Breast epithelium (tissue), 4 donors: ENCODE measurements at regions not wholly inside any gene's neighbourhood (a gene's known extent, or its start where the extent isn't known, plus 50 kb on each side); places are given as distances from the start of the nearest gene placed in this dataset.

Source experiments
- DNase-seq, 2 donors: peaks; one replicate each; pipeline ENCODE4 v3.0.0-alpha.2; 2019; ENCODE audit warnings: low spot score in 2 of 2
- H3K27ac ChIP-seq, 2 donors: fragments of 200-600 bp; sonication (generic) in 1 of 2; one replicate each; pipeline ENCODE4 v1.5.1; 2016 to 2019; ENCODE audit warnings: mild to moderate bottlenecking in 1 of 2
- H3K27me3 ChIP-seq, 2 donors: fragments of 200-600 bp; sonication (generic) in 1 of 2; one replicate each; pipeline versions ENCODE4 v1.5.1 to v1.6.0; 2017 to 2019; ENCODE audit warnings: control low read depth in 1 of 2, mild to moderate bottlenecking in 1 of 2
- H3K36me3 ChIP-seq: fragments of 200-600 bp; one replicate; pipeline ENCODE4 v1.5.1; 2019
- H3K4me1 ChIP-seq, 2 donors: fragments of 200-600 bp; sonication (generic); one replicate each; pipeline ENCODE4 v1.5.1; 2016 to 2019; ENCODE audit warnings: control low read depth in 1 of 2
- H3K4me3 ChIP-seq, 3 donors: fragments of 200-600 bp; sonication (generic); 1 replicate in 2 of 3; 2 replicates in 1 of 3; pipeline ENCODE4 v1.5.1; 2016 to 2019; ENCODE audit warnings: mild to moderate bottlenecking in 3 of 3, moderate library complexity in 2 of 3
- H3K9me3 ChIP-seq, 2 donors: fragments of 200-600 bp; sonication (generic) in 1 of 2; one replicate each; pipeline ENCODE4 v1.5.1; 2016 to 2019; ENCODE audit warnings: control low read depth in 1 of 2
- POLR2A ChIP-seq: fragments of 450-650 bp; IDR thresholded peaks from one replicate; pipeline ENCODE4 v1.6.1; 2016; ENCODE audit warnings: antibody characterized with exemption, mild to moderate bottlenecking, moderate library complexity
- POLR2AphosphoS5 ChIP-seq, 3 donors: sonication (generic); formaldehyde crosslinking; IDR thresholded peaks; one replicate each; pipeline ENCODE4 v1.6.1; 2017; ENCODE audit warnings: antibody characterized with exemption in 3 of 3
- intact Hi-C: fragments of 100-400 bp; cut with DNase I; formaldehyde crosslinking; loops from one replicate; pipeline ENCODE4 v1.15.1; 2023; ENCODE audit warnings: low total_unique reads
- TF ChIP-seq, protein P1 (sequence below), 3 donors: fragments of 450-650 bp; IDR thresholded peaks; one replicate each; pipeline ENCODE4 v1.5.1; 2016 to 2017; ENCODE audit warnings: antibody characterized with exemption in 3 of 3, mild to moderate bottlenecking in 3 of 3, moderate library complexity in 3 of 3

DNA sequence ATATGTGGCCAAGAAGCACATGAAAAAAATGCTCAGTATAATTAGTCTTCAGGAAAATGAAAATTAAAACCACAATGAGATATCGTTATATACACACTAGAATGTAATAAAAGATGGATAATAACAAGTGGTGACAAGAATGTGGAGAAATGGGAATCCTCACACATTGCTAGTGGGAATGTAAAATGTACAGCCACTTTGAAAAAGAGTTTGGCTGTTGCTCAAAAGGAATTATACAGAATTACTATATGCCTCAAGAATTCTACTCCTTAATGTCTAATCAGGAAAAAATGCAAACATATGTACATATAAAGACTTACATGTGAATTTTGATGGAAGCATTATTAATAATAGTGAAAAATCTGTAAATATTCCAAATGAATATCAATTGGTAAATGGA, 102.2 kb downstream of the SPCS3 start:
- H3K9me3 ChIP-seq, result no peaks in the 10 kb centered on the region
- DNase-seq, result no peak
- H3K4me3 ChIP-seq, result no peak overlapping the region
- no peaks in the 10 kb centered on the region for H3K36me3 ChIP-seq
- H3K4me1 ChIP-seq, result no peaks in the 10 kb centered on the region
- TF ChIP-seq POLR2AphosphoS5 (IDR thresholded peaks at IDR 0.05) (no peak), POLR2A (no peak)
- TF ChIP-seq, protein P1, sequence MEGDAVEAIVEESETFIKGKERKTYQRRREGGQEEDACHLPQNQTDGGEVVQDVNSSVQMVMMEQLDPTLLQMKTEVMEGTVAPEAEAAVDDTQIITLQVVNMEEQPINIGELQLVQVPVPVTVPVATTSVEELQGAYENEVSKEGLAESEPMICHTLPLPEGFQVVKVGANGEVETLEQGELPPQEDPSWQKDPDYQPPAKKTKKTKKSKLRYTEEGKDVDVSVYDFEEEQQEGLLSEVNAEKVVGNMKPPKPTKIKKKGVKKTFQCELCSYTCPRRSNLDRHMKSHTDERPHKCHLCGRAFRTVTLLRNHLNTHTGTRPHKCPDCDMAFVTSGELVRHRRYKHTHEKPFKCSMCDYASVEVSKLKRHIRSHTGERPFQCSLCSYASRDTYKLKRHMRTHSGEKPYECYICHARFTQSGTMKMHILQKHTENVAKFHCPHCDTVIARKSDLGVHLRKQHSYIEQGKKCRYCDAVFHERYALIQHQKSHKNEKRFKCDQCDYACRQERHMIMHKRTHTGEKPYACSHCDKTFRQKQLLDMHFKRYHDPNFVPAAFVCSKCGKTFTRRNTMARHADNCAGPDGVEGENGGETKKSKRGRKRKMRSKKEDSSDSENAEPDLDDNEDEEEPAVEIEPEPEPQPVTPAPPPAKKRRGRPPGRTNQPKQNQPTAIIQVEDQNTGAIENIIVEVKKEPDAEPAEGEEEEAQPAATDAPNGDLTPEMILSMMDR (IDR thresholded peaks at IDR 0.05), result no peak
- intact Hi-C loops, result no loop called here
- no peaks in the 10 kb centered on the region for H3K27me3 ChIP-seq
- H3K27ac ChIP-seq, result no peak overlapping the region

DNA sequence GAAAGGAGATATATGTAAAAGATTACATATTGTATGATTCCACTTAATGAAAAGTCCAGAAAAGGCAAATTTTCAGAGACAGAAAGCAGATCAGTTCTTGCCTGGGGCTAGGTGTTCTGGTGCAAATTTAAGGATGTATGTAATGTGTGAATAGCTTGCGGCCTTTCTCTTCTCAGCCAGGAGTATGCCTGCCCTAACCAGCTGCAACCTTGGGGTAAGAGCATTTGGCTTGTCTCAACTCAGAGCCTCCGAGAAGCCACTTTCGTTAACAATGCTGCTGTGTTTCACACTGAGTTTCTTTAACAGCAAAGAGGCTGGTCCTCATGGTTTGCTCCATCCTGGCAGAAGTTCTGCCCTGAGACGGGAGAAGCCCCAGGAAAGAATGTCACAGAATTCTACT, 102.7 kb downstream of the SPCS3 start:
- Histone ChIP-seq H3K27ac (no peak overlapping the region), H3K27me3 (no peaks in the 10 kb centered on the region), H3K36me3 (no peaks in the 10 kb centered on the region), H3K4me3 (no peak overlapping the region), H3K9me3 (no peaks in the 10 kb centered on the region), H3K4me1 (no peaks in the 10 kb centered on the region)
- intact Hi-C loops, result no loop called here
- no peak for DNase-seq
- TF ChIP-seq POLR2AphosphoS5 (IDR thresholded peaks at IDR 0.05), result no peak
- no peak for TF ChIP-seq POLR2A
- TF ChIP-seq, protein P1 (IDR thresholded peaks at IDR 0.05), result no peak

DNA sequence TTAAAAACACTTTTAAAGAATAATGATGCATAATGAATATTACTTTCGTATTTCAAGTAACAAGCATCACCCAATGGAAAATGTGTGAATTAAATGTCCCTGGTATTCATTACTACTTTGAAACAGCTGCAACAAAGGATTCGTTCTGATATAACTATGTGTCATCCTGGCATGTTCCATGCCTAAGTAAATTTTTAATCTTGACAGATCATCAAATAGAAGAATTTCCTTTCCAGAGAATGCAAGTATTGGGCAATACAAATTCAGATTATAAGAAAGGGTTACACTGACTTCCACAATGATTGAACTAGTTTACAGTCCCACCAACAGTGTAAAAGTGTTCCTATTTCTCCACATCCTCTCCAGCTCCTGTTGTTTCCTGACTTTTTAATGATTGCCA, 105.3 kb downstream of the SPCS3 start:
- no peak for DNase-seq
- no peaks in the 10 kb centered on the region for H3K27me3 ChIP-seq
- H3K4me3 ChIP-seq, result no peak overlapping the region
- H3K27ac ChIP-seq, result no peak overlapping the region
- H3K36me3 ChIP-seq, result no peaks in the 10 kb centered on the region
- H3K9me3 ChIP-seq, result no peaks in the 10 kb centered on the region
- intact Hi-C loops, result no loop called here
- no peaks in the 10 kb centered on the region for H3K4me1 ChIP-seq
- TF ChIP-seq, protein P1 (IDR thresholded peaks at IDR 0.05), result no peak
- TF ChIP-seq POLR2AphosphoS5 (IDR thresholded peaks at IDR 0.05) (no peak), POLR2A (no peak)

DNA sequence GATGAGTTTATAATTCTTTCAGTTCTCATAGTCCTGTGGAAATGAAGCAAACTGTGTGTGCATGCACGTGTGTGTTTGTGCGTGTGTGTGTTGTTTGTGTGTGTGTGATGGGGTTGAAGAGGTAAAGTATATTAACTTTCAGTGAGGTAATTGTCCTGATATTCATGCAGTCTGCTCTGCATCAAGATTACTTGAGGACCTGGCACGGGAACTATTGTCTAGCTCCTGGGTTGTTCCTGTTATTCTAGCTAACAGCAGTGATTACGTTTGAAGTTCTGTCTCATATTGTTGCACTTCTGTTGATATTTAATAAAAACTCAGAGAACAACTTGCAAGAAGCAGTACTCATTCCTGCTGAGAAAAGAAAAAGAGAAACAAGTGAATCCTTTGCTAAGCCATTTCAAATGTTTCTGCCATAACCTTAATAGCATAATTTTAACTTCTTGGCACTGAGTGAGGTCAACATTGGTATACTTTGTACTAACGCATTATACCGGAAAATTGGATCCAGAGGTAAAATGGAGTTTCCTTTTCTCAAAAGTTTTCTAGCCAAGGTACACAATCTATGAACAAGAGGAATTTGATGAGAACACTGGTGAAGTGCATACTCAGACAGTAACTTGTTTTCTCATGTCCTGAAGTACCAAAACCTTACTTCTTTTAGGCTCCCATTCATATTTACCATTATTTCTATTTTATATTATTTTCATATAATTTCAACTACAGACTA, 113.2 kb downstream of the SPCS3 start:
- H3K27me3 ChIP-seq, result no peaks in the 10 kb centered on the region
- H3K4me1 ChIP-seq, result no peaks in the 10 kb centered on the region
- intact Hi-C loops, result no loop called here
- no peaks in the 10 kb centered on the region for H3K36me3 ChIP-seq
- no peak for DNase-seq
- no peak overlapping the region for H3K27ac ChIP-seq
- TF ChIP-seq, protein P1 (IDR thresholded peaks at IDR 0.05), result no peak
- TF ChIP-seq POLR2A (no peak), POLR2AphosphoS5 (IDR thresholded peaks at IDR 0.05) (no peak)
- H3K4me3 ChIP-seq, result no peak overlapping the region
- H3K9me3 ChIP-seq, result no peaks in the 10 kb centered on the region

DNA sequence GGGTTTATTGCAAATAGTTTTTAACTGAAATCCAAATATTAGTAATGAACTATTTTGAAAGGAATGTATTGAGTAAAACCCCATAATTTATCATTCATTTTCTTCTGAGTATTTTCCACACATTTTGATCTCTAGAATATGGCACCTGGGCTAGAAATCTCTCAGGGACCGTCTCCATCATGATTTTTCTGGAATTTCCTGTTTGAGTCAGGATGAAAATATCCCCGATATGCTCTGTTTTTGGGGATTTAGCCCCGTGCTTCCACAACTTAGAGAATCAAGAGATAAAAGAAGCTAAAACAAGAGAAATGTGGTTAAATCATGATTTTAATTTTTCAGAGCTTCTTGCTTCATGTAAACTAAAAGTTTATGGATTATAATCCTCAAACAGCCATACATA, 114.2 kb downstream of the SPCS3 start:
- no peak for DNase-seq
- no peak for TF ChIP-seq POLR2A
- no peak for TF ChIP-seq POLR2AphosphoS5 (IDR thresholded peaks at IDR 0.05)
- TF ChIP-seq, protein P1 (IDR thresholded peaks at IDR 0.05), result no peak
- Histone ChIP-seq H3K36me3 (no peaks in the 10 kb centered on the region), H3K4me3 (no peak overlapping the region), H3K4me1 (no peaks in the 10 kb centered on the region), H3K27ac (no peak overlapping the region), H3K27me3 (no peaks in the 10 kb centered on the region), H3K9me3 (no peaks in the 10 kb centered on the region)
- intact Hi-C loops, result no loop called here
